ENCODE measurements at regions not wholly inside any gene's neighbourhood (a gene's known extent, or its start where the extent isn't known, plus 50 kb on each side); places are given as distances from the start of the nearest gene placed in this dataset.

GRCh38 chr6:47160702-47161101 lies 118.6 kb upstream of the ADGRF1 start:
- TF ChIP-seq CTCF (IDR thresholded peaks at IDR 0.05; ENCODE audit: insufficient read depth, low read length, poor library complexity, severe bottlenecking) (no peak), EZH2phosphoT487 (conservative IDR thresholded peaks at IDR 0.05; ENCODE audit: low read length) (no peak)
